ENCODE measurements at regions not wholly inside any gene's neighbourhood (a gene's known extent, or its start where the extent isn't known, plus 50 kb on each side); places are given as distances from the start of the nearest gene placed in this dataset.

- no peak for TF ChIP-seq REST (IDR thresholded peaks at IDR 0.05; ENCODE audit: low read depth, low read length)
Observed at GRCh38 chr11:37298173-37298572, 700.1 kb upstream of the RAG2 start (continued).

- no peak overlapping the region for H2AFZ ChIP-seq (ENCODE audit: control insufficient read depth, low read depth, low read length)
- no peak overlapping the region for H3K4me2 ChIP-seq (ENCODE audit: control insufficient read depth, insufficient read depth)
- no TSS peak for BruUV-seq (replicated peaks)
- H3K9me3 ChIP-seq (replicated peaks; ENCODE audit: control insufficient read depth, insufficient read depth, low read length): no peaks in the 10 kb centered on the region
- H3K27me3 ChIP-seq (replicated peaks in 1 of 2; ENCODE audit: control insufficient read depth in 2 of 2, insufficient read depth in 2 of 2, low read length in 1 of 2): no peaks in the 10 kb centered on the region
- POLR2A ChIA-PET: no interaction called here
- CTCF ChIA-PET: no interaction called here
- intact Hi-C loops (cut with micrococcal nuclease; ENCODE audit: unreplicated experiment): no loop called here
- RAD21 ChIA-PET (ENCODE audit: unreplicated experiment): interaction anchor here (0.7 kb wide), 1 partner anchor 37 kb away, joined by 4 read pairs; no protein-coding TSS in a partner anchor
- in situ Hi-C loops (cut with MboI): no loop called here
- 41% methylated on average over 3 of the region's 3 CpGs for WGBS (ENCODE audit: insufficient coverage, insufficient replicate concordance, low lambda C conversion rate, missing lambda C conversion rate)
- H3K79me2 ChIP-seq (ENCODE audit: control insufficient read depth, insufficient read depth, low read length): no peaks in the 10 kb centered on the region
- H3K4me1 ChIP-seq (ENCODE audit: control insufficient read depth, insufficient read depth, low read length): no peaks in the 10 kb centered on the region
- DNase-seq (ENCODE audit: low read depth, low spot score) (no peak), ATAC-seq (no peak; the same call in 2 of the 3 replicates), FAIRE-seq (no peak)
- no peaks in the 10 kb centered on the region for H3K36me3 ChIP-seq (ENCODE audit: control insufficient read depth in 2 of 2, insufficient read depth in 2 of 2, low read length in 1 of 2)
- H3K9ac ChIP-seq (ENCODE audit: control insufficient read depth, insufficient read depth, low read length): no peak overlapping the region
- no peak overlapping the region for H3K4me3 ChIP-seq
- no peak overlapping the region for H3K27ac ChIP-seq (ENCODE audit: control insufficient read depth, insufficient read depth)
- no peak for TF ChIP-seq NFYA (IDR thresholded peaks at IDR 0.05; ENCODE audit: borderline replicate concordance, low read depth, low read length)
- no peak for TF ChIP-seq IRF5 (IDR thresholded peaks at IDR 0.05; ENCODE audit: borderline replicate concordance)
- TF ChIP-seq CREM (IDR thresholded peaks at IDR 0.05; ENCODE audit: low read depth): no peak
- TF ChIP-seq PAX5 (IDR thresholded peaks at IDR 0.05; ENCODE audit: borderline replicate concordance, low read depth, low read length): no peak
- no peak for TF ChIP-seq CREB1 (IDR thresholded peaks at IDR 0.05; ENCODE audit: low read depth)
- no peak for TF ChIP-seq MTA3 (IDR thresholded peaks at IDR 0.05; ENCODE audit: borderline replicate concordance, low read length)
- TF ChIP-seq SMAD5 (IDR thresholded peaks at IDR 0.05; ENCODE audit: low read depth): no peak
- TF ChIP-seq EP300 (IDR thresholded peaks at IDR 0.05; ENCODE audit: borderline replicate concordance in 1 of 2, control insufficient read depth in 1 of 2, low read depth in 2 of 2, low read length in 2 of 2): no peak
- TF ChIP-seq BCL11A (IDR thresholded peaks at IDR 0.05; ENCODE audit: low read depth, low read length): no peak
- TF ChIP-seq FOXK2 (IDR thresholded peaks at IDR 0.05): no peak
- no peak for TF ChIP-seq ZNF384 (IDR thresholded peaks at IDR 0.05; ENCODE audit: borderline replicate concordance, low read depth, low read length)
- SMC1A ChIA-PET (ENCODE audit: uncharacterized antibody, unreplicated experiment): no interaction called here
- no peaks in the 10 kb centered on the region for H4K20me1 ChIP-seq (ENCODE audit: control insufficient read depth, insufficient read depth)
Observed at GRCh38 chr11:37286890-37287289, 688.9 kb upstream of the RAG2 start.

All from GM12878 (cell line).